Epidermal melanocyte (primary cell): ENCODE measurements at regions not wholly inside any gene's neighbourhood (a gene's known extent, or its start where the extent isn't known, plus 50 kb on each side); places are given as distances from the start of the nearest gene placed in this dataset.
A peak's percentile ranks its signal among the peaks of the same experiment; 100 is the strongest.
"Not testable (repeated sequence)": the region's sequence is repeated elsewhere in the genome, so short reads cannot be mapped to it uniquely, and the experiment has no call there.

Experiments used
- DNase-seq: peaks from one replicate; pipeline ENCODE4 v3.0.0; 2011; ENCODE audit warnings: low spot score; ENCODE audit not compliant: insufficient read length

DNA sequence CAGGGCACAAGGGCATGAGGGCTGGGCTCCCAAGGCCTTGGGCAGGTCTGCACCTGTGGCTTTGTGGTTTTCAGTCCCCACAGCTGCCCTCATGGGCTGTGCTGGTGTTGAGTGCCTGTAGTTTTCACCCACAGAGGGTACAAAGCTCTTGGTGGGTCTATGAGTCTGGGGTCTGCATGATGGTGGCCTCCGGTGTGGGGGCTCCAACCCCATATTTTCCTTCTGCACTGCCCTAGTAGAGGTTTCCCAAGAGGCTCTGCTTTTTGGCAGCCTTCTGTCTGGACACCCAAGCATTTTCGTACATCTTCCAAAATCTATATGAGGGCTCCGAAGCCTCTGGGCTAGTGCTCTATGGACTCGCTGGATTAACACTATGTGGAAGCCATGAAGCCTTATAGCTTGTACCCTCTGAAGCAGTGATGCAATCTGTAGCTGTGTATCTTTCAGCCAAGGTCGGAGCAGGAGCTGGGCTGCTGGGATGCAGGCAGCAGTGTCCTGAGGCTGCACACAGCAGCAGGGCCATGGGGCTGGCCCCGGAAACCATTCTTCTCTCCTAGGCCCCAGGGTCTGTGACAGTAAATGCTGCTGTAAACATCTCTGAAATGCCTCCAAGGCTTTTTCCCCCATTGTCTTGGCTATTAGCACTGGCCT, 240.3 kb downstream of the CWH43 start:
- DNase-seq, result not testable (repeated sequence)

DNA sequence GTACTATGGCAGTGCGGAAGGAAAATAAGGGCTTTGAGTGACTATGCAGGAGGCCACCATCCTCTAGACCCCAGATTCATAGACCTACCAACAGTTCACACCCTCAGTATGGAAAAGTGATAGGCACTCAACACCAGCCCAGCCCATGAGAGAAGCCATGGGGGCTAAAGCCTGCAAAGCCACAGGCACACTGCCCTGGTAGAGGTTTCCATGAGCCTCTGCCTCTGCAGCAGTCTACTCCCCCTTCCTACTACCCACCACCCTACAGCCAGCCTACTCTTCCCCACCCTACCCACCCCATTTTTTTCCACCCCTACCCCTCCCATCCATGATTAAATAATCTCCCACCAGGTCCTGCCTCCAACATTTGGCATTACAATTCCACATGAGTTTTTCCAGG, 241.9 kb downstream of the CWH43 start:
- not testable (repeated sequence) for DNase-seq

DNA sequence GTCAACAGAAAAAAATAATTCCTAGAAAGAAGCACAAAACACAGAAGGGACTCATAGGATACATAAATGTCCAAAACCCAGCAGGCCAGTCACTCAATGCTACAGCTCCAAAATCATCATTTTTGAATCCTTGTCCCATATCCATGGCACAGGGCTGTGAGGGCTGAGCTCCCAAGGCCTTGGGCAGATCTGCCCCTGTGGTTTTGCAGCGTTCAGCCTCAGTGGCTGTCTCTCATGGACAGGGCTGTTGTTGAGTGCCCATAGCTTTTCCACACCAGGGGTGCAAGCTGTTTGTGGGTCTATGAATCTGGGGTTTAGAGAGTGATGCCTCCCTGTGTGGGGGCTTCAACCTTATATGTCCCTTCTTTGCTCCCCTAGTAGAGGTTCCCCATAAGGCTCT, 243.2 kb downstream of the CWH43 start:
- DNase-seq, result not testable (repeated sequence)

DNA sequence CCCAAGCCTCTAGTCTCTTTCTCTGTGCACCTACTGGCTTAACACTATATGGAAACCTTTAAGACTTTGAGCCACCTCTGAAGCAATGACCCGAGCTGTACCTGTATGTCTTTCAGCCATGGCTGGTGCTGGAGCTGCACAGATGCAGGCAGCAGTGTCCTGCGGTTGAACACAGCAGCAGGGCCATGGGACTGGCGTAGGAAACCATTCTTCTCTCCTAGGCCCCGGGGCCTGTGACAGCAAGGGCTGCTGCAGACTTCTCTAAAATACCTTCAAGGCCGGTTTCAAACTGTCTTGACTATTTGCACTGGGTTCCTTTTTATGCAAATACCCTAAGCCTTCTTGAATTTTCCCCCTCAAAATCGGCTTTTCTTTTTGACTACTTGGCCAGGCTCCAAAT, 243.6 kb downstream of the CWH43 start:
- not testable (repeated sequence) for DNase-seq

DNA sequence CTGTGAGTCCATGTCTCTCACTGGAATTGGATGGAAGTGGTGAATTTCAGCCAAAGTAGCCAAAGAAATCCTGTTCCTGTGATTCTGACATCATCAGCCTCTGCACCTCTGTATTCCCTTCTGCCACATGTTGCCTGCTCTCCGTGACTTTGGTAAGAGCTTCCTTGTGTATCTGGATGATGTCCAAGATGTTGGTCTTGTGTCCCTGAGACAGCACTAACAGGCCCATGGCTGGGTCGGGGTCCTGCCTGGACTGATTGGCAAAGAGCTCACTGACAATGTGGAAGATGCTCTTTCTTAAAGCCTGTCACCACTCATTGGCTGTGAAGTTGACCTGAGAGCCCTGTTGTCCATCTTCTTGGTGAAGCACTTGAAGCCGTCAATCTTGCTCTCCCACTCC, 247.3 kb downstream of the CWH43 start:
- DNase-seq, result not testable (repeated sequence)

DNA sequence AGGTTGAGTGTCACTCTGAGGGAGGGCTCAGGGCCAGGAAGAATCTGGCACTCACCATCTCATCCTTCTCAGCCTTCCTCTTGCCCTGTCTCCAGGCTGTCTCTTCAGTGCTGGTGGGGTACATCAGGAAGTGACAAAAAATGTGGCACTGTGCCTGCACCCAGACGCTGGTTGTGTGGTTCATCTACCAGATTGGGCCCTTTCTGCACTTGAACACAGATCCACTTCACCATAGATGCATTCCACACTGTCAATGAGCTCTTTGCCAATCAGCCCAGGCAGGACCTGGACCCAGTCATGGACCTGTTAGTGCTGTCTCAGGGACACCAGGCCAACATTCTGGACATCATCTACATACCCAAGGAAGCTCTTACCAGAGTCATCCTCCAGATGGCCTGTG, 247.7 kb downstream of the CWH43 start:
- not testable (repeated sequence) for DNase-seq

DNA sequence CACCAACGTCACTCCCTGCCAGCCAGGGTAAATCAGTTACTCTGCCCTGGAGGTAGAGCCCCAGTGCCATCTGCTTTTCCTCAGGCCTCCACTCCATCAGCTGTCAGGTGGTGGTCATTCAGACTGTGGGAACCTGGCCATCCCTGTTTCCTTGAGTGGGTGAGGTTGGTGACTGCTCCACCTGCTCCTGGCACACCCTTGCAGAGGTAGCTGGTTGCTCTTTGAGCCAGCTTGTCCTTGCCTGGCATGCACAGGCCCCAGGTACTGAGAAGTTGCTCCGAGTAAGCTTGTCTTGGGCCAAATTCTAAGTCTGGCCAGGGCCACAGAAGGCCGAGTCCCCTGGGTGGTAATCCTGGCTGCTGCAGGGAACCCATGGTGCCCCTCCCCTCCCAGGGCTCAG, 248.3 kb downstream of the CWH43 start:
- DNase-seq, result not testable (repeated sequence)

DNA sequence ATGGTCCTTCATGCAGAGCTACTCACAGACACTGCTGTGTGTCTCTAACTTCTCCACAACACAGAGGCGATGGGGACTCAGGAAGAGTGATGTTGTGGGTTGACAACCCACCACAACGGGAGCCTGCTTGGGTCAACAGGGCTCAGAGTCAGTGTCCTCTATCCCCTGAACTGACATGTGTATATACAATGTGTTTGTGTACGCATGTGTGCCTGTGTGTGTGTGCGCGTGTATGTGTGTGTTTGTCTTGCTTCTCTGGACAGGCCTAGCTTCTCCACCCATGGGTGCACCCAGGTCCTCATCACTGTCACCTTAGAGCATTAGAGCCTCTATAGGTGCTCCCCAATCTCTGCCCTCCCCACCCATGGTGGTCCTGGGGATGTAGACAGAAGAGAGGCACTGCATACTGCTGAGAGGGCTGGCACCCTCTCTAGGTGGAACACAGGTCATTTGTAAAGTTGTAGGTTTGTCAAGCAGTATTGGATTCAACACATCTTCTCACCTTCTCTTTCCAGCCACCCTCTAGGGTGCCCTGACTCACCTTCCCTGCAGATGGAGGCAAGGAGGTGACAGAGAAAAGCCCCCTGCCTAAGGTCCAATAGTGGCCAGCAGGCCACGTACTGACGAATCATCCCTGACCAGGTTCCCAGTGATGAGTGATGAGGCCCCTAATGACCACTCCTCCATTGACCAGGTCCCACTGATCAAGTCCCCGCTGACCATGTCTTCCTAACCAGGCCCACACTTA, 249.5 kb downstream of the CWH43 start:
- not testable (repeated sequence) for DNase-seq

DNA sequence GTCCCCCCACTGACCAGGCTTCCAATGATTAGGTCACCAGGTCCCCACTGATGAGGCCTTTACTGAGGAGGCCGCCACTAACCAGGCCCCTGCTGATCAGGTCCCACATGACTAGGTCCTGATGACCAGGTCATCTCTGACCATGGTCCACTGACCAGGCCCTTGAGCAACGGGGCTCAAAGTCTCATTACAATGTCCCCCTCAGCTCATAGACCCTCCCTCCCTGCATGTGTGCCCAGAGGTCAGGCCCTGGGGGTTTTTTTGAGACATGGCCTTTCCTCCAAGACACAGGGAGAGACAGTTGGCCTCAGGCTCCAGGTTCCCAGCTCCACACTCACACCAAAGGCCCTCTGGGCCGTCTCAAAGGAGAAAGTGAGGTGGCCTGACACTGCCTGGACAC, 250.4 kb downstream of the CWH43 start:
- not testable (repeated sequence) for DNase-seq

DNA sequence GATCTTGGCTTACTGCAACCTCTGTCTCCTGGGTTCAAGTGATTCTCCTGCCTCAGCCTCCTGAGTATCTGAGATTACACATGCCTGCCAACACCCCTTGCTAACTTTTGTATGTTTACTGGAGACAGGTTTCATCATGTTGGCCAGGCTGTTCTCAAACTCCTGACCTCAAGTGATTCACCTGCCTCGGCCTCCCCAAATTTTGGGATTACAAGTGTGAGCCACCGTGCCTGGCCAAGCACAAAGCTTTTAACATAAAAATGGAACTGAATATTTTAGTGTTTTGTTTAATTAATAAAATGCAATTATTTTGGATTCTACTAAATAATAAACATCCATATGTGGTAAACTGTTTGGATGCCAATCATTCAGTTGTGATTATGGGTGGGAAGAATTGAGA, 255.2 kb downstream of the CWH43 start:
- not testable (repeated sequence) for DNase-seq

DNA sequence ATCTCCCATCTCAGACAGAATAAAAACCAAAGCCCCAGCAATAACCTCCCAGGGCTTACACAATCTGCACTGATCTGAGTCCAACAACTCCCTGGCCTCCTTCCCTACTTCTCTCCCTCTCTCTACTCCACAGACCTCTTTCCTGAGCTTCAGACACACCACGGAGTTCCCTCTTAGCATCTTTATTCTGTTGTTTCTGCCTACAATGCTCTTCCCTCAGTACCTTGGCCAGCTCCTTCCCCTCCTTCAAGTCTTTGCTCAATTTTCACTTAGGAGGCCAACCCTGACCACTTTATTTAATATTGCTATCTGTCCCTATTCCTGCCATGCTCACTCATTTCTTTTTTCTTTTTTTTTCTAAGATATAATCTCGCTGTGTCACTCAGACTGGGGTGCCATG, 276.7 kb downstream of the CWH43 start:
- not testable (repeated sequence) for DNase-seq

DNA sequence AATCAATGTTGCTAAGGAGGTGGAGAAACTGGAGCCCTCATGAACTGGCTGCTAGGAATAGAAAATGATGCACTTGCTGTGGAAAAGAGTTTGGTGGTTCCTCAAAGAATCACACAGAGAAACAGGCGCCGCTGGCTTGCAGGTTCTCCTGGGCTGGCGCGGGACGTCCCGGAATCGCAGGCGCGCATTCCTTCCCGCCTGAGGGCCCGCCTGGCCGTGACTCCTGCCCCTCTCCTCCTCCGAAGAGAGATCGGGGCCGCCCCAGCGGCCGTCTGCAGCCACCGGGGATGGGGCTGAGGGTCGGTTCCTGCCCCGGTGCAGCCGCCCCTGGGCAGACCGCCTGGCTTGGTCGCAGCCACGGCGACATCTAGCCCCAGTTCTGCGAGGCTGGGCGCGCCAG, 284.4 kb downstream of the CWH43 start:
- DNase-seq, result not testable (repeated sequence)

DNA sequence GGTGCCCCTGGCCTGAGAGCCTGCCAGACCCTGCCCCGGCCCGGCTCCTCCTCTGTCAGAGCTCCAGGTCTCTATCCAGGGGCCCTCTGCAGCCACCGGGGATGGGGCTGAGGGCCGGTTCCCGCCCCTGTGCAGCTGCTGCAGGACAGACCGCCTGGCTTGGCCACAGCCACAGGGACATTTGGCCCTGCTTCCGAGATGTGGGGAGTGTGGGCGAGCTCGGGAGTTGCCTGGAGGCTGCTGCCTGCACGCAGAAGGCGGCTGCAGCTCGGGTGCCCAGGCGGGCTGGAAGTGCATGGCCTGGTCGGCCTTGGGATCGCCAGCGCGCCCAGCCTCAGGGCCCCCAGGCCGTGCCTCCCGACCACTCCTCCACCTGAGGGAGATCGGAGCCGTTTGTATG, 284.8 kb downstream of the CWH43 start:
- DNase-seq, result not testable (repeated sequence)

DNA sequence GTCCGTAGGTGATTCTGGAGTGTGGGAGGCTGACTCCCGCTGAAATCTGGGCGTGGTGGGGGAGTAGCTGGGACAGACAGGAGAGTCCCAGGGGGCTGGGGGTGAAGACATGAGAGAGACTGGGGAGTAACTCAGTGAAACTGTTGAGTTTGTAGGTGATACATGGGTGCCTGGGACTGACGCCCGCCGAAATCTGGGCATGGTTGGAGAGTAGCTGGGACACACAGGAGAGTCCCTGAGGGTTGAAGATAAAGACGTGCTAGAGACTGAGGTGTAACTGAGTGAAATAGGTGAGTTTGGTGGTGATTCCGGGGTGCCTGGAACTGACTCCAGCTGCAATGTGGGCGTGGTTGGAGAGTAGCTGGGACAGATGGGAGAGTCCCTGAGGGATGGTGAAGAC, 299.8 kb downstream of the CWH43 start:
- not testable (repeated sequence) for DNase-seq

DNA sequence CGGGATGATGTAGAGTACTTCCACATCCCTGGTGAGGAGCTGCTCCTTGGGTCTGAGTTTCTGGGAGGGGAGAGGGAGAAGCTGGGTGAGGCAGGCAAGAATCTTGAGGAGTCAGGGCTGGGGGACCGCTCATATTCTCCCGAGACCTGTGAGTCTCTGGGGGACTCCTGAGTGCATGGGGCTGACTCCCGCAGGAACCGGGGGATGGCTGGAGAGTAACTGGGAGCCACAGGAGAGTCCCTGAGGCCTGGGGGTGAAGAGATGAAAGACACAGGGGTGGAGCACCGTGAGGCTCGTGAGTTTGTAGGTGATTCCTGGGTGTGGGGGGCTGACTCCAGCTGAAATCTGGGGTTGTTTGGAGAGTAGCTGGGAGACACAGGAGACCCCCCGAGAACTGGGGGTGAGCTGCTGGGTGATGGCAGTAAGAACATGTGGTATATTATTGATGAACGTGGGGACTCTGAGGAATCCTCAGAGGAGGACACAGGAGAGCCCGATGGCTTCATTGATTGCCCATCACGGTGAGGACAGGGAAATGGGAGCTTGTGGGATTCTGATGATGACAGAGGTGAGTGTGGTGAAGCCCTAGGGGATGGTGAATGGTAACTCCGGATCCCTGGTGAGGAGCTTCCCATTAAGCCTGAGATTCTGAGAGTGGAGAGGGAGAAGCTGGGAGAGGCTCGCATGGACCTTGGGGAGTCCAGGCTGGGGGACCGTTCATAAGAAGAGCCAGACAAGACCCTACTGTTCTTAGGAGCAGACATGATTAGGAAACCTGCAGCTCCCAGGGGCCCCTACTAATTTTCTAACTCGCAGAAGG, 301.1 kb downstream of the CWH43 start:
- not testable (repeated sequence) for DNase-seq

DNA sequence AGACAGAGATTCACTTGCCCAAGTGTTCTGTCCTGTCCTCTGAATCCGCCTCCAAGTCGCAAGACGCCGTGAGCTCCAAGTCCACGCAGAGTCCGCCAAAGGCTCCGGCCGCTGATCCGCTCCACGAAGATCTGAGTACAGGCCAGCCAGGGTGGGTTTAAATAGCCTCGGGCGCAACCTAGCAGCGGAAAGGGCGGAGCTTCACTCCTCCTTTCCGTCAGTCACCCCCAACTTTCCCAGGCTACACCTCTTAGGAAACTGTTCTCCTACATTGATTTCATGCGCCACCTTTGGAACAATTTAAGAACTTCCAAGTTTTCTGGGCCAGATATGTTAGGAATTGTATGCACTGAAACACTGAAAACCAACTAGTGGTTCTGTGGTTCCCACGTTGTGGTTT, 301.8 kb downstream of the CWH43 start:
- peak; percentile 57 for DNase-seq

DNA sequence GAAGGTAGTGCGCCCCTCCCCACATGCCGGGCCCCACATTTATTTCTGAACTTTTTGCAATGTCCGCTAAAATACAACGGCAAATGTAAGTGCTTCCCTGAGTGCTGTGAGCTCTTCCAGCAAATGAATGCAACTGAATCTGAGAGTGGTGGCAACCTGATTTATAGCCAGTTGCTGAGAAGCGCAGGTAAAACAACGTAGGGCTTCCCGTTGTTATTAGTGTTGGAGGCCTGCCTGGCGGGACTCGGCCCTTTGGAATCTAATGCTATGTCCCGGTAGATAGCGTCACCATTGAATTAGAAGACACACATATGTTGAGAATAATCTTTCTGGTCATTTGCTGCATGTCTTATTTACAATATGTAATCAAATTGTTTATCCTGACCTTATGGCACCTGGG, 302.7 kb downstream of the CWH43 start:
- DNase-seq, result not testable (repeated sequence)

DNA sequence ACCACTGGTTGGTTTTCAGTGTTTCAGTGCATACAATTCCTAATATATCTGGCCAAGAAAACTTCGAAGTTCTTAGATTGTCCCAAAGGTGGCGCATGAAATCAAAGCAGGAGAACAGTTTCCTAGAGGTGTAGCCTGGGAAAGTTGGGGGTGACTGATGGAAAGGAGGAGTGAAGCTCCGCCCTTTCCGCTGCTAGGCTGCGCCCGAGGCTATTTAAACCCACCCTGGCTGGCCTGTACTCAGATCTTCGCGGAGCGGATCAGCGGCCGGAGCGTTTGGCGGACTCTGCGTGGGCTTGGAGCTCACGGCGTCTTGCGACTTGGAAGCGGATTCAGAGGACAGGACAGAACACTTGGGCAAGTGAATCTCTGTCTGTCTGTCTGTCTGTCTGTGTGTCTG, 328.7 kb downstream of the CWH43 start:
- DNase-seq, result not testable (repeated sequence)

DNA sequence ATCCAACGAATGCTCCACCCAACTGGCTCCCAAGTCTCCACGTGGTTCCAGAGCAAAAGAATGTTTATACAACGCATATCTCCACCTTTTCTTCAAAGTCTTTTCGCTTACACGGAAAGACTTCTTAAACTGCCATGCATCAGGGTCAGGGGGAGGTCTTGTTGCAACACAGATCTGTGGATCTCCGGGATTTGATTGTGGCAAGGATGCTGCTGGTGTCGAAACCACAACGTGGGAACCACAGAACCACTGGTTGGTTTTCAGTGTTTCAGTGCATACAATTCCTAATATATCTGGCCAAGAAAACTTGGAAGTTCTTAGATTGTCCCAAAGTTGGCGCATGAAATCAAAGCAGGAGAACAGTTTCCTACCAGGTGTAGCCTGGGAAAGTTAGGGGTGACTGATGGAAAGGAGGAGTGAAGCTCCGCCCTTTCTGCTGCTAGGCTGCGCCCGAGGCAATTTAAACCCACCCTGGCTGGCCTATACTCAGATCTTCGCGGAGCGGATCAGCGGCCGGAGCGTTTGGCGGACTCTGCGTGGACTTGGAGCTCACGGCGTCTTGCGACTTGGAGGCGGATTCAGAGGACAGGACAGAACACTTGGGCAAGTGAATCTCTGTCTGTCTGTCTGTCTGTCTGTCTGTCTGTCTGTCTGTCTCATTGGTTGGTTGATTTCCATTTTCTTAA, 334.8 kb downstream of the CWH43 start:
- not testable (repeated sequence) for DNase-seq

DNA sequence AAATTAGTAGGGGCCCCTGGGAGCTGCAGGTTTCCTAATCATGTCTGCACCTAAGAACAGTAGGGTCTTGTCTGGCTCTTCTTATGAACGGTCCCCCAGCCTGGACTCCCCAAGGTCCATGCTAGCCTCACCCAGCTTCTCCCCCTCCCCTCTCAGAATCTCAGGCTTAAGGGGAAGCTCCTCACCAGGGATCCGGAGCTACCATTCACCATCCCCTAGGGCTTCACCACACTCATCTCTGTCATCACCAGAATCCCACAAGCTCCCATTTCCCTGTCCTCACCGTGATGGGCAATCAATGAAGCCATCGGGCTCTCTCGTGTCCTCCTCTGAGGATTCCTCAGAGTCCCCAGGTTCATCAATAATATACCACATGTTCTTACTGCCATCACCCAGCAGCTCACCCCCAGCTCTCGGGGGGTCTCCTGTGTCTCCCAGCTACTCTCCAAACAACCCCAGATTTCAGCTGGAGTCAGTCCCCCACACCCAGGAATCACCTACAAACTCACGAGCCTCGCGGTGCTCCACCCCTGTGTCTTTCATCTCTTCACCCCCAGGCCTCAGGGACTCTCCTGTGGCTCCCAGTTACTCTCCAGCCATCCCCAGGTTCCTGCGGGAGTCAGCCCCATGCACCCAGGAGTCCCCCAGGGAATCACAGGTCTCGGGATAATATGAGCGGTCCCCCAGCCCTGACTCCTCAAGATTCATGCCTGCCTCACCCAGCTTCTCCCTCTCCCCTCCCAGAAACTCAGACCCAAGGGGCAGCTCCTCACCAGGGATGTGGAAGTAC, 335.6 kb downstream of the CWH43 start:
- not testable (repeated sequence) for DNase-seq
